ENCODE measurements at regions not wholly inside any gene's neighbourhood (a gene's known extent, or its start where the extent isn't known, plus 50 kb on each side); places are given as distances from the start of the nearest gene placed in this dataset.

GRCh38 chr1:37147392-37147831, 113.1 kb upstream of the GRIK3 start:
- TF ChIP-seq EZH2 (IDR thresholded peaks at IDR 0.05; ENCODE audit: borderline replicate concordance, low read length) (no peak), CTCF (conservative IDR thresholded peaks at IDR 0.05 in 1 of 2, IDR thresholded peaks at IDR 0.05 in 1 of 2; ENCODE audit: extremely low read depth in 1 of 2, insufficient read depth in 1 of 2, low read depth in 1 of 2, low read length in 2 of 2) (no peak)
